ENCODE measurements at regions not wholly inside any gene's neighbourhood (a gene's known extent, or its start where the extent isn't known, plus 50 kb on each side); places are given as distances from the start of the nearest gene placed in this dataset.

DNA sequence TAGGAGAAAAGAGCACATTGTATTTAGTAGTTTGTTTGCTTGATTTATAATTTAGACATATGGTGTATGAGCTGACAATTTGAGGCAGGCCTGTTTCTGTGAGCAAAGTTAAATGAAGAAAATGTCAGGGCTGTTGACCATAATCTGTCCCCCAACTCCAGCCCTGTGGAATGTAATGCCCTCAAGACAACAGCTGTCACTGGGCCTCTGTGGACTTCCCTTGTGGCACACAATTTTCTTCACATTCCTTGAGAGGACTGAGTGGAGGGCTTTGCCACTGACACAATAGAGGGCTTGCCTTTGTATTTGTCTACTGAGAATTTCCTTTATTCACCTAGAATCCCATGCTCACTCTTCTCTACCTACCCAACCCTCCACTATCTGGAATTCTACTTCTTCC lies 141.2 kb upstream of the CD180 start:
- no peaks in the 10 kb centered on the region for H3K9me3 Mint-ChIP-seq (ENCODE audit: unreplicated experiment)
- no peaks in the 10 kb centered on the region for H3K36me3 Mint-ChIP-seq (ENCODE audit: unreplicated experiment)
- no peak for TF ChIP-seq CTCF (IDR thresholded peaks at IDR 0.05)
- H3K4me1 Mint-ChIP-seq (ENCODE audit: unreplicated experiment) = no peaks in the 10 kb centered on the region
- no peak overlapping the region for H3K27ac Mint-ChIP-seq (ENCODE audit: unreplicated experiment)
- no peak overlapping the region for H3K4me3 Mint-ChIP-seq (ENCODE audit: unreplicated experiment)
- DNase-seq (ENCODE audit: extremely low spot score, unreplicated experiment) = no peak
- peaks cover 15% of the 10 kb centered on the region for H3K27me3 Mint-ChIP-seq (ENCODE audit: unreplicated experiment)

- no peak for DNase-seq (ENCODE audit: extremely low spot score, unreplicated experiment)
- H3K27me3 Mint-ChIP-seq (ENCODE audit: unreplicated experiment) = peaks cover 4% of the 10 kb centered on the region
- no peaks in the 10 kb centered on the region for H3K36me3 Mint-ChIP-seq (ENCODE audit: unreplicated experiment)
- TF ChIP-seq CTCF (IDR thresholded peaks at IDR 0.05) = no peak
- H3K27ac Mint-ChIP-seq (ENCODE audit: unreplicated experiment) = no peak overlapping the region
- H3K4me3 Mint-ChIP-seq (ENCODE audit: unreplicated experiment) = no peak overlapping the region
- H3K9me3 Mint-ChIP-seq (ENCODE audit: unreplicated experiment) = peaks cover 14% of the 10 kb centered on the region
- no peaks in the 10 kb centered on the region for H3K4me1 Mint-ChIP-seq (ENCODE audit: unreplicated experiment)
Observed at GRCh38 chr5:67335426-67335825, 138.8 kb upstream of the CD180 start.

DNA sequence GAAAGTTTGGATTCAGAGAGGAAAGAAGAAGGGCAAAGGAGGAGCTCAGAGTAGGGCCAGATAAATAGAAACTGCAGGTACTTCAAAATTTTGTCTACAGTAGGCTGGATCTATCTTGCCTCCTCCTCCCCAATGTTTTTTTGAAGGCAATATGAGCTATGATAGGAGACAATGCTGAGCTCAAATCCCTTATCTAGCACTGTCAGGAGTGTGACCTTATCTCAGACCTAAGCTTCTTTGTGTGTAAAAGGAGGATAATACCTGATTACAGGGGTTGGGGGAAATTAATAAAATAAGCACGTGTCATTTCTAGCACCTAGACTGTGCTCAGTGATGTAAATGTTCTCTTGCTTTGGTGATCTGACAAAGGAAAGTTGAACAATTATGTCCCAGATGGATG lies 137.8 kb upstream of the CD180 start:
- H3K4me1 Mint-ChIP-seq (ENCODE audit: unreplicated experiment) = no peaks in the 10 kb centered on the region
- no peak overlapping the region for H3K4me3 Mint-ChIP-seq (ENCODE audit: unreplicated experiment)
- H3K36me3 Mint-ChIP-seq (ENCODE audit: unreplicated experiment) = no peaks in the 10 kb centered on the region
- H3K27me3 Mint-ChIP-seq (ENCODE audit: unreplicated experiment) = no peaks in the 10 kb centered on the region
- no peak for DNase-seq (ENCODE audit: extremely low spot score, unreplicated experiment)
- no peak for TF ChIP-seq CTCF (IDR thresholded peaks at IDR 0.05)
- peaks cover 20% of the 10 kb centered on the region for H3K9me3 Mint-ChIP-seq (ENCODE audit: unreplicated experiment)
- H3K27ac Mint-ChIP-seq (ENCODE audit: unreplicated experiment) = no peak overlapping the region

DNA sequence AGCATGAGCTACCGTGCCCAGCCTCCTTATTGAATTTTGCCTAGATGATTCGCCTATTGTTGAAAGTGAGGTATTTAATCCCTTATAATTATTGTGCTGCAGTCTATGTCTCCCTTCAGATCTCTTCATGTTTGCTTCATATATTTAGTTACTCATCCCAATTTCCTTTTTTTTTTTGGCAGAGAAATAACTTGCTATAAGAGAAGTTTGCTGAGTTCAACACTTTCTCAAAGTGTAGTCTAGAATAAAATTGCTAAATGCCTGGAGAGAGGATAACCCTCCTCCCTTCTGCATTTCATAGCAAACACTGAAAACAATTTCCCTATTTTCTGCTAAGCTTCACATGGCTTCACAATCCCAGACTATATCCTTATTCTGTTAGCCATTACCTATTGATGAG lies 136.6 kb upstream of the CD180 start:
- H3K27me3 Mint-ChIP-seq (ENCODE audit: unreplicated experiment) = no peaks in the 10 kb centered on the region
- no peak overlapping the region for H3K4me3 Mint-ChIP-seq (ENCODE audit: unreplicated experiment)
- H3K36me3 Mint-ChIP-seq (ENCODE audit: unreplicated experiment) = no peaks in the 10 kb centered on the region
- H3K4me1 Mint-ChIP-seq (ENCODE audit: unreplicated experiment) = no peaks in the 10 kb centered on the region
- H3K27ac Mint-ChIP-seq (ENCODE audit: unreplicated experiment) = no peak overlapping the region
- TF ChIP-seq CTCF (IDR thresholded peaks at IDR 0.05) = no peak
- peaks cover 20% of the 10 kb centered on the region for H3K9me3 Mint-ChIP-seq (ENCODE audit: unreplicated experiment)
- DNase-seq (ENCODE audit: extremely low spot score, unreplicated experiment) = no peak

GRCh38 chr5:67331296-67331925 lies 134.8 kb upstream of the CD180 start:
- no peak for DNase-seq (ENCODE audit: extremely low spot score, unreplicated experiment)
- Mint-ChIP-seq H3K4me1 (ENCODE audit: unreplicated experiment) (no peaks in the 10 kb centered on the region), H3K27ac (ENCODE audit: unreplicated experiment) (no peak overlapping the region), H3K9me3 (ENCODE audit: unreplicated experiment) (peaks cover 20% of the 10 kb centered on the region), H3K36me3 (ENCODE audit: unreplicated experiment) (no peaks in the 10 kb centered on the region), H3K27me3 (ENCODE audit: unreplicated experiment) (no peaks in the 10 kb centered on the region), H3K4me3 (ENCODE audit: unreplicated experiment) (no peak overlapping the region)
- TF ChIP-seq CTCF (IDR thresholded peaks at IDR 0.05) = no peak

All from osteocyte (in vitro differentiated cells).